ENCODE measurements at regions not wholly inside any gene's neighbourhood (a gene's known extent, or its start where the extent isn't known, plus 50 kb on each side); places are given as distances from the start of the nearest gene placed in this dataset.

DNA sequence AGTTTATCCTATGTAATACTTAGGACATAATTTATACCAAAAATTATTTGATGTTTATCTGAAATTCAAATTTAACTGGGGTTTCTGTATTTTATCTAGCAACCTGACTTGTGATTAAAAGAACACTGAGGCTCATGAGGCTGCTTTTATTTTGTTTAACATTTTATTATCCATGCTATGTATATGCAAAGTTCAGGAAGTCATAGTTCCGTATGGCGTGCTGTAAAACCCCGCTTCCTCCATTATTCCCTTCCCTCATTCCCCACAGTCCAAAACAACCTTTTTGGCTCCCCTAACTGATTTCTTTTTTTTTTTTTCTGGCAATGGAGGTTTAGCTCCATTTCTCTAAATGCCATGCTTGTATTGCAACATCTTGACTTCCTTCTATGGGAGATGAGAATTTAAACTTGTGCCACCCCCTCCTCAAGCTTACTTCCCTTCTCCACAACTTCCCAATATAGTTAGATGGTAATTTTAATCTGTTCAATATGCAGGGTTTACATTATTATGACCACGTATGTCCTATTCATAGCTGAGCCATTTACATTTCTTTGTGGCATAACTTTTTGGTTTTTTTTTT, 138.0 kb upstream of the DNAH14 start:
- no peak for DNase-seq (ENCODE audit: low read depth)
- TF ChIP-seq, protein P1, sequence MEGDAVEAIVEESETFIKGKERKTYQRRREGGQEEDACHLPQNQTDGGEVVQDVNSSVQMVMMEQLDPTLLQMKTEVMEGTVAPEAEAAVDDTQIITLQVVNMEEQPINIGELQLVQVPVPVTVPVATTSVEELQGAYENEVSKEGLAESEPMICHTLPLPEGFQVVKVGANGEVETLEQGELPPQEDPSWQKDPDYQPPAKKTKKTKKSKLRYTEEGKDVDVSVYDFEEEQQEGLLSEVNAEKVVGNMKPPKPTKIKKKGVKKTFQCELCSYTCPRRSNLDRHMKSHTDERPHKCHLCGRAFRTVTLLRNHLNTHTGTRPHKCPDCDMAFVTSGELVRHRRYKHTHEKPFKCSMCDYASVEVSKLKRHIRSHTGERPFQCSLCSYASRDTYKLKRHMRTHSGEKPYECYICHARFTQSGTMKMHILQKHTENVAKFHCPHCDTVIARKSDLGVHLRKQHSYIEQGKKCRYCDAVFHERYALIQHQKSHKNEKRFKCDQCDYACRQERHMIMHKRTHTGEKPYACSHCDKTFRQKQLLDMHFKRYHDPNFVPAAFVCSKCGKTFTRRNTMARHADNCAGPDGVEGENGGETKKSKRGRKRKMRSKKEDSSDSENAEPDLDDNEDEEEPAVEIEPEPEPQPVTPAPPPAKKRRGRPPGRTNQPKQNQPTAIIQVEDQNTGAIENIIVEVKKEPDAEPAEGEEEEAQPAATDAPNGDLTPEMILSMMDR (conservative IDR thresholded peaks at IDR 0.05; ENCODE audit: low read depth, low read length): no peak
- H3K4me3 ChIP-seq (ENCODE audit: low read depth, low read length): no peak overlapping the region

DNA sequence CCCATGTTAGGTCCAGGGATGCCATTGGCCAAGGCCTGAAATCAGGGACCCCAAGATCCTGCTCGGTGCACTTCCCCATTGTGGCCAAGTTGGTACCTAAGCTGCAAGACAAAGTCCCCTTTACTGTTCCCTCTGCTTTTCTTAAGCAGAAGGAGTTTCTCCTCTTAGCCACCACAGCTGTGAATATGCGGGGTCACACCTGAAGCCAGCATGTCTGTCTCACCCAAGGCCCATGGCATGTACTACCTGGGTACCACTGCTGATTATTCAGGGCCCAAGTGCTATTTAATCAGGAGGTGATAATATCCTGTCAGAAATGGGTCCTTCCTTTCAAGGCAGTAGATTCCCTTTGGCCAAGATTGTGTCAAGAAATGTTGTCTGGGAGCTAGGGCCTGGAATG, 133.9 kb upstream of the DNAH14 start:
- TF ChIP-seq, protein P1 (conservative IDR thresholded peaks at IDR 0.05; ENCODE audit: low read depth, low read length): no peak
- no peak for DNase-seq (ENCODE audit: low read depth)
- no peak overlapping the region for H3K4me3 ChIP-seq (ENCODE audit: low read depth, low read length)

DNA sequence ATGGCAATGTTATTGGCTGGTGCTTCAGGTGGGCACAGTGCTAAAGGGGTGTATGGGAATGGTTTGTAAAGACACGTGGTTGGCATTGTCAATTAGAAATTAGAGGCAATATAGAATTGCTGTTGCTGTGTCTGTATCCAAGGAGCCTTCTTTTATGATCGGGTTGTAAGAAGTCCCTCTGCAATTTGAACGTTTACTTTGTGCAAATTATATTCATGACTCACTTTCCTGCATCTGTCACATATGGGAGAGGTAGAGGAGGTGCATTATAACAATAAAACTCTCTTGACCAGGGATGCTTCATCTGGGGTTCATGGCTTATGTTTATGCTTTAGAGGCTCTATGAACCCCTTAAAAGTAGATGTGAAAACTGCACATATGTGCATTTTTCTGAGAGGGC, 130.4 kb upstream of the DNAH14 start:
- no peak overlapping the region for H3K4me3 ChIP-seq (ENCODE audit: low read depth, low read length)
- TF ChIP-seq, protein P1 (conservative IDR thresholded peaks at IDR 0.05; ENCODE audit: low read depth, low read length): no peak
- DNase-seq (ENCODE audit: low read depth): no peak

DNA sequence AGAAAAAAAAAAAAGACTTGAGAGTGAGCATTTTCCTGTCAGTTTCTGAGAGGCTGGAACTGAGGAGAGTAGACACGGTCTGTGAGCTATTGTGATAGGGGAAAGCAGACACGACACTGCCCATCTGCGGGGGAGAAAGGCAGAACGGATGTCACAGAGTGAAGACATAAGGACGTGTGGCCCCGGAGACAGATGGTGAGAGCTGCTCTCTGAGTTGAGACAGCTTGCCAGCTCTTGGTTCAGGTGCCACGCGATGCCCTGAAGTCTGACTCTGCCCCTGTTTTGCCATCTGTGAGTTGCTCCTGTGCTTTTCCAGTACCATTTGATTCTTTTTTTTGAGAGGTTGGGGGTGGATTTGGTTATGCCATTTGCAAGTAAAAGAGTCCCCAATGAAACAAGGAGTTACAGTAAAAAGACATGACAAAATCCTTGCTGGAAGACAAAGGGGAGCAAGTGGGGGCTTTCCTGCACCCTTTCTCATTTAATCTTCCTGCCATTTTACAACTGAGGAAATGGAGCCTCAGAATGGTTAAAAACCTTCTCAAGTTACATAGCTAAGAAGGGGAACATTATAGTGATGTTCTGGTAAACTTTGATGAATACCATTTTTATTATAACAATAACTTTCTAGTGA, 128.9 kb upstream of the DNAH14 start:
- no peak overlapping the region for H3K4me3 ChIP-seq (ENCODE audit: low read depth, low read length)
- DNase-seq (ENCODE audit: low read depth): no peak
- TF ChIP-seq, protein P1 (conservative IDR thresholded peaks at IDR 0.05; ENCODE audit: low read depth, low read length): no peak

DNA sequence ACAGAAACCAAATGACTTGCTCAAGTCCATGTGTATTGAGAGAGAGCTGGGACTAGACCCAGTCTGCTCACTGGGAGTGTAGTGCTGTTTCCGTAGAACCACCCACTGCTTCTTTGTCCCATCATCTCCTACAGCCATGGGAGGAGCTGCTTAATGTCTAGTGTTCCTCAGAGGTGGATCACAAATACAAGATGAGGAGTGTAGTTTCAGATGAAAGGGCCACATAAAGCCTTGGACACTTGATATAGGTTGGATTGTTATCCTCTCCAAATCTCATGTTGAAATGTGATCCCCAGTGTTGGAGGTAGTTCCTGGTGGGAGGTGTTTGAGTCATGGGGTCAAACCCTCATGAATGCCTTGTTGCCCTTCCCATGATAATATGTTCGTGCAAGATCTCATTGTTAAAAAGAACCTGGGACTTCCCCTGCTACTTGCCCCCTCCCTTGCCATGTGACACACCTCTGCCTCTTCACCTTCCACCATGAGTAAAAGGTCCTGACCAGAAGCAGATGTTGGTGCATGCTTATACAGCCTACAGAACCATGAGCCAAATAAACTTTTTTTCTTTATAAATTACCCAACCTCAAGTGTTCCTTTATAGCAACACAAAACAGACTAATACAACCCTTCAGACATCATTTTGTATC, 127.5 kb upstream of the DNAH14 start:
- no peak for DNase-seq (ENCODE audit: low read depth)
- TF ChIP-seq, protein P1 (conservative IDR thresholded peaks at IDR 0.05; ENCODE audit: low read depth, low read length): no peak
- H3K4me3 ChIP-seq (ENCODE audit: low read depth, low read length): no peak overlapping the region

DNA sequence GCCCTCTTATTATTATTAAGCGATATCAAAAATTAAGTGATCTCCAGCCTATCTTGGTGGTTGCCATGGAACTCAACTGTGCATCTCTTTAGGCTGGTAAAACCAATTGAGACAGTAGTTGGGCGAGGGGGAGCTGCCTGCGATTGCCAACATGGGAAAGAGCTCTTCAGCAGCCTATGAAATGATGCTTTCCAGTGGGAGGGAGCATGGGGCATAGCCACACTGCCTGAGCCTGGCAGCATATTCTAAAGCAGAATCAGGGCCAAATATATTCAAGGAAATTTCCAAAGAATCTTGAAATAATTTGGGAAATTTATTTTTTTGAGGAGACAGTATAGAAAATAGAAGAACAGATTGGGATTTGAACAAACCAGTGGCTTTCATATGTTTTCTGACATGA, 126.9 kb upstream of the DNAH14 start:
- H3K4me3 ChIP-seq (ENCODE audit: low read depth, low read length): no peak overlapping the region
- TF ChIP-seq, protein P1 (conservative IDR thresholded peaks at IDR 0.05; ENCODE audit: low read depth, low read length): no peak
- no peak for DNase-seq (ENCODE audit: low read depth)
